Lower leg skin (tissue), 3 donors: ENCODE measurements at regions not wholly inside any gene's neighbourhood (a gene's known extent, or its start where the extent isn't known, plus 50 kb on each side); places are given as distances from the start of the nearest gene placed in this dataset.

Experiments
- CTCF ChIP-seq, 3 donors: fragments of 450-650 bp; IDR thresholded peaks; one replicate each; pipeline ENCODE4 v1.5.1; 2016; ENCODE audit warnings: antibody characterized with exemption in 3 of 3, mild to moderate bottlenecking in 3 of 3, moderate library complexity in 2 of 3
- POLR2A ChIP-seq, 2 donors: fragments of 450-650 bp; IDR thresholded peaks; one replicate each; pipeline ENCODE4 v1.6.1; 2016 to 2017; ENCODE audit warnings: antibody characterized with exemption in 2 of 2, mild to moderate bottlenecking in 1 of 2, moderate library complexity in 1 of 2

GRCh38 chr2:155350783-155351580 lies 652.5 kb downstream of the KCNJ3 start:
- TF ChIP-seq CTCF (IDR thresholded peaks at IDR 0.05) = no peak
- no peak for TF ChIP-seq POLR2A (IDR thresholded peaks at IDR 0.05)
